ENCODE measurements at regions not wholly inside any gene's neighbourhood (a gene's known extent, or its start where the extent isn't known, plus 50 kb on each side); places are given as distances from the start of the nearest gene placed in this dataset.
"Not testable (repeated sequence)": the region's sequence is repeated elsewhere in the genome, so short reads cannot be mapped to it uniquely, and the experiment has no call there.

- no peak for DNase-seq
Measured at GRCh38 chr3:76212679-76213078, 427.3 kb upstream of the ZNF717 start.

- DNase-seq: no peak
Measured at GRCh38 chr3:76222201-76222600, 436.9 kb upstream of the ZNF717 start.

GRCh38 chr3:76231258-76231657, 445.9 kb upstream of the ZNF717 start:
- DNase-seq: no peak

- no peak for DNase-seq
Measured at GRCh38 chr3:76242886-76243753, 457.8 kb upstream of the ZNF717 start.

- DNase-seq: no peak
Measured at GRCh38 chr3:76245073-76245472, 459.7 kb upstream of the ZNF717 start.

- no peak for DNase-seq
Measured at GRCh38 chr3:76245622-76246021, 460.3 kb upstream of the ZNF717 start.

- DNase-seq: no peak
Measured at GRCh38 chr3:76264496-76264895, 479.1 kb upstream of the ZNF717 start.

- DNase-seq: no peak
Measured at GRCh38 chr3:76264911-76265310, 479.6 kb upstream of the ZNF717 start.

- no peak for DNase-seq
Measured at GRCh38 chr3:76266511-76266910, 481.2 kb upstream of the ZNF717 start.

GRCh38 chr3:76267851-76268380, 482.6 kb upstream of the ZNF717 start:
- no peak for DNase-seq

GRCh38 chr3:76293856-76294255, 508.5 kb upstream of the ZNF717 start:
- DNase-seq: no peak

GRCh38 chr3:76300746-76301145, 515.4 kb upstream of the ZNF717 start:
- no peak for DNase-seq

GRCh38 chr3:76307556-76307955, 522.2 kb upstream of the ZNF717 start:
- DNase-seq: no peak

- no peak for DNase-seq
Measured at GRCh38 chr3:76308541-76308940, 523.2 kb upstream of the ZNF717 start.

- DNase-seq: no peak
Measured at GRCh38 chr3:76310089-76310488, 524.7 kb upstream of the ZNF717 start.

GRCh38 chr3:76310667-76311066, 525.3 kb upstream of the ZNF717 start:
- DNase-seq: no peak

GRCh38 chr3:76311941-76312340, 526.6 kb upstream of the ZNF717 start:
- DNase-seq: no peak

GRCh38 chr3:76315906-76316305, 530.6 kb upstream of the ZNF717 start:
- DNase-seq: not testable (repeated sequence)

GRCh38 chr3:76321614-76322013, 536.3 kb upstream of the ZNF717 start:
- no peak for DNase-seq

GRCh38 chr3:76324101-76324500, 538.8 kb upstream of the ZNF717 start:
- DNase-seq: no peak

GRCh38 chr3:76345878-76346277, 560.5 kb upstream of the ZNF717 start:
- DNase-seq: no peak

- DNase-seq: no peak
Measured at GRCh38 chr3:76346690-76347089, 561.3 kb upstream of the ZNF717 start.

GRCh38 chr3:76349715-76350480, 564.5 kb upstream of the ZNF717 start:
- no peak for DNase-seq

GRCh38 chr3:76352051-76352450, 566.7 kb upstream of the ZNF717 start:
- DNase-seq: no peak
